ENCODE measurements at regions not wholly inside any gene's neighbourhood (a gene's known extent, or its start where the extent isn't known, plus 50 kb on each side); places are given as distances from the start of the nearest gene placed in this dataset.

DNA sequence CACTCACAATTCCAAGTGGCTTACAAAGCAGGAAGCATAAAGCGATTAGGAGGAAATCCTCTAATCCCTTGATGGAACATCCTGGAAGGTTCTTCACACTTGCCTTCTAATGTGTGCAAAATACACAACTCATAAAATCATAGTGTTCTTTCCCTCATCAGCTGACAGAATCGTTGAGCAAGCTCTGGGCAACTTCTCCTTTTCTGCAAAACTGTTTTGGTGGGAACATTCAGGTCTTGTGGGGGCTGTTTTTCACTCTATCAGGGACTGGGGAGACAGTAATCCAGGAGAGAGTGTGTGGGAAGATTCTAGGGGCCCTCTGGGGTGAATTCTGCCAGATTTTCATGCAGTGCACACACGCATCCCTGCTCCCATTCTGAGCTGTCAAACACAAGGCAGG, 53.2 kb downstream of the IRAG1 start:
- Histone ChIP-seq H3K79me2 (ENCODE audit: control insufficient read depth in 1 of 2, insufficient read depth in 2 of 2, low read length in 2 of 2) (no peaks in the 10 kb centered on the region), H3K14ac (ENCODE audit: insufficient read length) (no peak overlapping the region), H4K8ac (ENCODE audit: extremely low read depth, insufficient read depth, low read length) (no peak overlapping the region), H3K18ac (ENCODE audit: extremely low read depth, low read length) (no peak overlapping the region), H2BK120ac (replicated peaks; ENCODE audit: low read depth, low read length) (no peak overlapping the region), H3K4me3 (ENCODE audit: extremely low read depth in 1 of 4, insufficient read depth in 2 of 4, low read depth in 3 of 4, low read length in 4 of 4) (no peak overlapping the region), H4K20me1 (replicated peaks in 1 of 2; ENCODE audit: control insufficient read depth in 1 of 2, insufficient read depth in 2 of 2, low read length in 2 of 2) (no peaks in the 10 kb centered on the region), H2BK15ac (ENCODE audit: low read length) (no peak overlapping the region), H3K4ac (replicated peaks; ENCODE audit: insufficient read length, low read depth, low read length) (no peak overlapping the region), H4K5ac (ENCODE audit: insufficient read length, low read depth, low read length) (no peak overlapping the region), H2BK5ac (ENCODE audit: low read depth, low read length) (no peak overlapping the region), H3K79me1 (ENCODE audit: low read depth, low read length) (no peaks in the 10 kb centered on the region), H3K36me3 (ENCODE audit: control insufficient read depth in 2 of 4, insufficient read depth in 4 of 4, low read length in 3 of 4) (no peaks in the 10 kb centered on the region), H3K4me2 (ENCODE audit: insufficient read depth in 1 of 2, low read depth in 2 of 2, low read length in 2 of 2) (no peak overlapping the region), H3K23me2 (ENCODE audit: low read depth, low read length) (no peaks in the 10 kb centered on the region; the same call in 1 of the 2 replicates), H3K27ac (ENCODE audit: low read depth, low read length) (no peak overlapping the region), H3K9me3 (ENCODE audit: insufficient read depth in 2 of 2, low read depth in 1 of 2, low read length in 1 of 2) (no peaks in the 10 kb centered on the region), H3K9ac (replicated peaks in 1 of 4; ENCODE audit: extremely low read depth in 1 of 4, low read depth in 3 of 4, low read length in 3 of 4) (no peak overlapping the region), H2AFZ (ENCODE audit: low read length) (no peak overlapping the region), H2BK20ac (ENCODE audit: low read length) (no peak overlapping the region), H2AK5ac (ENCODE audit: low read depth, low read length) (no peak overlapping the region), H3K4me1 (replicated peaks in 1 of 4; ENCODE audit: control insufficient read depth in 3 of 4, insufficient read depth in 4 of 4, low read length in 3 of 4) (no peaks in the 10 kb centered on the region), H3K27me3 (replicated peaks in 1 of 4; ENCODE audit: control insufficient read depth in 3 of 4, extremely low read depth in 1 of 4, insufficient read depth in 3 of 4, low read length in 3 of 4) (no peaks in the 10 kb centered on the region), H3K23ac (ENCODE audit: insufficient read length) (no peak overlapping the region), H2BK12ac (ENCODE audit: low read depth, low read length) (no peak overlapping the region), H4K91ac (replicated peaks; ENCODE audit: insufficient read length, low read length) (no peak overlapping the region), H3K56ac (replicated peaks; ENCODE audit: insufficient read length, low read depth, low read length) (no peak overlapping the region)
- ChIA-PET POLR2A (ENCODE audit: partially characterized antibody) (interaction anchor here (1.6 kb wide), 1 partner anchor 169 kb away, joined by 4 read pairs; the partner anchor contains the start of gene EIF4G2), CTCF (ENCODE audit: partially characterized antibody) (interaction anchor here (1.3 to 1.6 kb wide), 2 partner anchors 14 to 23 kb away, joined by 4 read pairs; no protein-coding TSS in a partner anchor)
- TF ChIP-seq SIX5 (IDR thresholded peaks at IDR 0.05; ENCODE audit: low read depth, low read length) (no peak), JUN (IDR thresholded peaks at IDR 0.05; ENCODE audit: low read depth, low read length) (no peak), SRF (IDR thresholded peaks at IDR 0.05; ENCODE audit: low read depth, low read length) (no peak), HDAC2 (IDR thresholded peaks at IDR 0.05; ENCODE audit: borderline replicate concordance in 1 of 2, low read depth in 2 of 2, low read length in 2 of 2) (no peak), RNF2 (IDR thresholded peaks at IDR 0.05; ENCODE audit: borderline replicate concordance, low read depth, low read length, missing control alignments, poor library complexity, severe bottlenecking) (no peak), TBP (IDR thresholded peaks at IDR 0.05; ENCODE audit: low read depth, low read length) (no peak)
- DNase-seq (ENCODE audit: low read depth in 1 of 2, low spot score in 2 of 2), result no peak
- FAIRE-seq, result no peak
- 84% methylated on average over 3 of the region's 3 CpGs; no CpG with 5 or more reads in 1 of the 2 experiments for WGBS, 2 experiments (ENCODE audit: extremely low coverage in 1 of 2, insufficient coverage in 1 of 2, insufficient read length in 1 of 2, insufficient replicate concordance in 2 of 2, low coverage in 1 of 2, low lambda C conversion rate in 2 of 2, missing lambda C conversion rate in 1 of 2)

Measured in H1 (cell line).